ENCODE measurements at regions not wholly inside any gene's neighbourhood (a gene's known extent, or its start where the extent isn't known, plus 50 kb on each side); places are given as distances from the start of the nearest gene placed in this dataset.

- Mint-ChIP-seq H3K9me3 (ENCODE audit: unreplicated experiment) (no peaks in the 10 kb centered on the region), H3K4me3 (ENCODE audit: unreplicated experiment) (no peak overlapping the region), H3K27ac (ENCODE audit: unreplicated experiment) (no peak overlapping the region), H3K4me1 (ENCODE audit: low read depth, unreplicated experiment) (peaks cover 10% of the 10 kb centered on the region), H3K27me3 (ENCODE audit: unreplicated experiment) (no peaks in the 10 kb centered on the region), H3K36me3 (ENCODE audit: unreplicated experiment) (peaks cover 2% of the 10 kb centered on the region)
- no peak for TF ChIP-seq CTCF (IDR thresholded peaks at IDR 0.05; ENCODE audit: partially characterized antibody, unreplicated experiment)
- no peak for DNase-seq
These were observed 899.5 kb downstream of the TLE1 start for GRCh38 chr9:80789831-80790230.

GRCh38 chr9:80787636-80788035 lies 901.7 kb downstream of the TLE1 start:
- Mint-ChIP-seq H3K4me3 (ENCODE audit: unreplicated experiment) (no peak overlapping the region), H3K36me3 (ENCODE audit: unreplicated experiment) (no peaks in the 10 kb centered on the region), H3K27ac (ENCODE audit: unreplicated experiment) (no peak overlapping the region), H3K27me3 (ENCODE audit: unreplicated experiment) (no peaks in the 10 kb centered on the region), H3K9me3 (ENCODE audit: unreplicated experiment) (no peaks in the 10 kb centered on the region), H3K4me1 (ENCODE audit: low read depth, unreplicated experiment) (peaks cover 5% of the 10 kb centered on the region)
- no peak for TF ChIP-seq CTCF (IDR thresholded peaks at IDR 0.05; ENCODE audit: partially characterized antibody, unreplicated experiment)
- no peak for DNase-seq

- Mint-ChIP-seq H3K9me3 (ENCODE audit: unreplicated experiment) (no peaks in the 10 kb centered on the region), H3K27me3 (ENCODE audit: unreplicated experiment) (no peaks in the 10 kb centered on the region), H3K4me3 (ENCODE audit: unreplicated experiment) (no peak overlapping the region), H3K36me3 (ENCODE audit: unreplicated experiment) (no peaks in the 10 kb centered on the region), H3K4me1 (ENCODE audit: low read depth, unreplicated experiment) (no peaks in the 10 kb centered on the region), H3K27ac (ENCODE audit: unreplicated experiment) (no peak overlapping the region)
- no peak for TF ChIP-seq CTCF (IDR thresholded peaks at IDR 0.05; ENCODE audit: partially characterized antibody, unreplicated experiment)
- no peak for DNase-seq
These were observed 904.7 kb downstream of the TLE1 start for GRCh38 chr9:80784647-80785046.

GRCh38 chr9:80775971-80776370 lies 913.4 kb downstream of the TLE1 start:
- H3K27ac Mint-ChIP-seq (ENCODE audit: unreplicated experiment): no peak overlapping the region
- no peaks in the 10 kb centered on the region for H3K4me1 Mint-ChIP-seq (ENCODE audit: low read depth, unreplicated experiment)
- H3K9me3 Mint-ChIP-seq (ENCODE audit: unreplicated experiment): no peaks in the 10 kb centered on the region
- TF ChIP-seq CTCF (IDR thresholded peaks at IDR 0.05; ENCODE audit: partially characterized antibody, unreplicated experiment): no peak
- no peak for DNase-seq
- H3K27me3 Mint-ChIP-seq (ENCODE audit: unreplicated experiment): no peaks in the 10 kb centered on the region
- H3K36me3 Mint-ChIP-seq (ENCODE audit: unreplicated experiment): no peaks in the 10 kb centered on the region
- no peak overlapping the region for H3K4me3 Mint-ChIP-seq (ENCODE audit: unreplicated experiment)

- H3K4me3 Mint-ChIP-seq (ENCODE audit: unreplicated experiment): no peak overlapping the region
- no peak for DNase-seq
- no peaks in the 10 kb centered on the region for H3K36me3 Mint-ChIP-seq (ENCODE audit: unreplicated experiment)
- no peak overlapping the region for H3K27ac Mint-ChIP-seq (ENCODE audit: unreplicated experiment)
- TF ChIP-seq CTCF (IDR thresholded peaks at IDR 0.05; ENCODE audit: partially characterized antibody, unreplicated experiment): no peak
- H3K27me3 Mint-ChIP-seq (ENCODE audit: unreplicated experiment): no peaks in the 10 kb centered on the region
- no peaks in the 10 kb centered on the region for H3K9me3 Mint-ChIP-seq (ENCODE audit: unreplicated experiment)
- H3K4me1 Mint-ChIP-seq (ENCODE audit: low read depth, unreplicated experiment): no peaks in the 10 kb centered on the region
These were observed 913.8 kb downstream of the TLE1 start for GRCh38 chr9:80775530-80775929.
